ENCODE measurements at regions not wholly inside any gene's neighbourhood (a gene's known extent, or its start where the extent isn't known, plus 50 kb on each side); places are given as distances from the start of the nearest gene placed in this dataset.

- DNase-seq, result no peak
Observed at GRCh38 chr10:111455776-111456426, 379.1 kb downstream of the ADRA2A start.

GRCh38 chr10:111458256-111458655 lies 381.4 kb downstream of the ADRA2A start:
- no peak for DNase-seq

GRCh38 chr10:111459967-111460366 lies 383.1 kb downstream of the ADRA2A start:
- no peak for DNase-seq

- no peak for DNase-seq
Observed at GRCh38 chr10:111472445-111472844, 395.6 kb downstream of the ADRA2A start.

- no peak for DNase-seq
Observed at GRCh38 chr10:111473361-111473760, 396.5 kb downstream of the ADRA2A start.

GRCh38 chr10:111474786-111475185 lies 398.0 kb downstream of the ADRA2A start:
- DNase-seq, result no peak

- DNase-seq, result no peak
Observed at GRCh38 chr10:111475720-111476119, 398.9 kb downstream of the ADRA2A start.

GRCh38 chr10:111478651-111479050 lies 401.8 kb downstream of the ADRA2A start:
- DNase-seq, result no peak

GRCh38 chr10:111479966-111480365 lies 403.1 kb downstream of the ADRA2A start:
- DNase-seq, result no peak

- DNase-seq, result no peak
Observed at GRCh38 chr10:111481261-111481826, 404.5 kb downstream of the ADRA2A start.

- no peak for DNase-seq
Observed at GRCh38 chr10:111481866-111482265, 405.0 kb downstream of the ADRA2A start.

- DNase-seq, result no peak
Observed at GRCh38 chr10:111482621-111483216, 405.9 kb downstream of the ADRA2A start.

- no peak for DNase-seq
Observed at GRCh38 chr10:111485767-111486166, 408.9 kb downstream of the ADRA2A start.

GRCh38 chr10:111486346-111486745 lies 409.5 kb downstream of the ADRA2A start:
- DNase-seq, result no peak

GRCh38 chr10:111488668-111489067 lies 411.8 kb downstream of the ADRA2A start:
- DNase-seq, result no peak

GRCh38 chr10:111491154-111491553 lies 414.3 kb downstream of the ADRA2A start:
- no peak for DNase-seq

GRCh38 chr10:111493024-111493625 lies 416.3 kb downstream of the ADRA2A start:
- DNase-seq, result no peak

GRCh38 chr10:111498560-111498959 lies 421.7 kb downstream of the ADRA2A start:
- DNase-seq, result no peak

- DNase-seq, result no peak
Observed at GRCh38 chr10:111504376-111504775, 427.5 kb downstream of the ADRA2A start.

- no peak for DNase-seq
Observed at GRCh38 chr10:111506266-111507034, 429.6 kb downstream of the ADRA2A start.

- no peak for DNase-seq
Observed at GRCh38 chr10:111511751-111512150, 434.9 kb downstream of the ADRA2A start.

GRCh38 chr10:111515264-111515663 lies 438.4 kb downstream of the ADRA2A start:
- no peak for DNase-seq

- DNase-seq, result no peak
Observed at GRCh38 chr10:111515706-111516105, 438.9 kb downstream of the ADRA2A start.
